SK-N-SH treated with all-trans-retinoic acid at 6 μM for 48 hours (cell line): ENCODE measurements at regions not wholly inside any gene's neighbourhood (a gene's known extent, or its start where the extent isn't known, plus 50 kb on each side); places are given as distances from the start of the nearest gene placed in this dataset.

Experiments
- ATAC-seq: fragments of 200-7000 bp; cut with Tn5 transposase; 3 replicates; pipeline ENCODE4 v1.9.1; 2020; ENCODE audit warnings: mild to moderate bottlenecking, moderate library complexity
- ARNTL ChIP-seq: fragments of 450-650 bp; formaldehyde crosslinking; IDR thresholded peaks from 2 replicates; pipeline ENCODE4 v1.5.0; 2020; ENCODE audit warnings: low read depth, mild to moderate bottlenecking, moderate library complexity, borderline replicate concordance
- BACH2 ChIP-seq: fragments of 250-450 bp; sonication (Bioruptor Pico); IDR thresholded peaks from 2 replicates; pipeline ENCODE4 v1.9.0; 2021; ENCODE audit warnings: mild to moderate bottlenecking, borderline replicate concordance
- CREB5 ChIP-seq: fragments of 250-450 bp; sonication (Bioruptor Pico); IDR thresholded peaks from 2 replicates; pipeline ENCODE4 v1.5.1; 2020; ENCODE audit warnings: low read depth, mild to moderate bottlenecking, moderate library complexity
- CSDC2 ChIP-seq: fragments of 250-450 bp; sonication (Bioruptor Pico); IDR thresholded peaks from 2 replicates; pipeline ENCODE4 v1.5.0; 2020; ENCODE audit warnings: mild to moderate bottlenecking, moderate library complexity
- CSRNP3 ChIP-seq: fragments of 250-450 bp; sonication (Bioruptor Pico); IDR thresholded peaks from 2 replicates; pipeline ENCODE4 v1.5.1; 2021; ENCODE audit warnings: mild to moderate bottlenecking, moderate library complexity
- ESRRG ChIP-seq: fragments of 250-450 bp; sonication (Bioruptor Pico); IDR thresholded peaks from 2 replicates; pipeline ENCODE4 v1.6.1; 2021; ENCODE audit warnings: mild to moderate bottlenecking
- GLIS3 ChIP-seq: fragments of 250-450 bp; sonication (Bioruptor Pico); IDR thresholded peaks from 2 replicates; pipeline ENCODE4 v1.5.0; 2020; ENCODE audit warnings: mild to moderate bottlenecking, moderate library complexity
- ISL1 ChIP-seq: fragments of 250-450 bp; sonication (Bioruptor Pico); IDR thresholded peaks from 2 replicates; pipeline ENCODE4 v2.1.2; 2022; ENCODE audit warnings: mild to moderate bottlenecking, moderate library complexity
- OSR1 ChIP-seq: fragments of 250-450 bp; sonication (Bioruptor Pico); IDR thresholded peaks from 2 replicates; pipeline ENCODE4 v1.8.0; 2022; ENCODE audit warnings: moderate library complexity, mild to moderate bottlenecking, inconsistent platforms
- POU6F1 ChIP-seq: fragments of 250-450 bp; sonication (Bioruptor Pico); IDR thresholded peaks from 2 replicates; pipeline ENCODE4 v1.8.0; 2021; ENCODE audit warnings: low read depth, mild to moderate bottlenecking, moderate library complexity, borderline replicate concordance
- PPARA ChIP-seq: fragments of 250-450 bp; sonication (Bioruptor Pico); IDR thresholded peaks from 2 replicates; pipeline ENCODE4 v1.5.0; 2020; ENCODE audit warnings: mild to moderate bottlenecking, borderline replicate concordance
- SNAI2 ChIP-seq: fragments of 250-450 bp; sonication (Bioruptor Pico); IDR thresholded peaks from 2 replicates; pipeline ENCODE4 v1.5.0; 2020; ENCODE audit warnings: mild to moderate bottlenecking, moderate library complexity
- TCF4 ChIP-seq: fragments of 250-450 bp; sonication (Bioruptor Pico); IDR thresholded peaks from 2 replicates; pipeline ENCODE4 v1.8.0; 2021; ENCODE audit warnings: mild to moderate bottlenecking, moderate library complexity, borderline replicate concordance
- TOX ChIP-seq: fragments of 250-450 bp; sonication (Bioruptor Pico); IDR thresholded peaks from 2 replicates; pipeline ENCODE4 v1.8.0; 2021; ENCODE audit warnings: mild to moderate bottlenecking, moderate library complexity, borderline replicate concordance
- TSHZ2 ChIP-seq: fragments of 250-450 bp; sonication (Bioruptor Pico); IDR thresholded peaks from 2 replicates; pipeline ENCODE4 v1.5.0; 2020; ENCODE audit warnings: mild to moderate bottlenecking, moderate library complexity
- ZC3H10 ChIP-seq: fragments of 250-450 bp; sonication (Bioruptor Pico); IDR thresholded peaks from 2 replicates; pipeline ENCODE4 v1.5.1; 2021; ENCODE audit warnings: mild to moderate bottlenecking, moderate library complexity
- ZFP3 ChIP-seq: fragments of 250-450 bp; sonication (Bioruptor Pico); IDR thresholded peaks from 2 replicates; pipeline ENCODE4 v1.5.0; 2020; ENCODE audit warnings: mild to moderate bottlenecking, moderate library complexity
- ZFP30 ChIP-seq: fragments of 450-650 bp; formaldehyde crosslinking; IDR thresholded peaks from 2 replicates; pipeline ENCODE4 v1.5.0; 2022; ENCODE audit warnings: mild to moderate bottlenecking, moderate library complexity
- ZNF565 ChIP-seq: fragments of 450-650 bp; formaldehyde crosslinking; conservative IDR thresholded peaks from 2 replicates; pipeline ENCODE4 v1.5.0; 2020; ENCODE audit warnings: low read depth, mild to moderate bottlenecking, moderate library complexity
- ZNF70 ChIP-seq: fragments of 450-650 bp; formaldehyde crosslinking; IDR thresholded peaks from 2 replicates; pipeline ENCODE4 v1.5.0; 2020; ENCODE audit warnings: mild to moderate bottlenecking, moderate library complexity
- ZNF8 ChIP-seq: fragments of 450-650 bp; formaldehyde crosslinking; IDR thresholded peaks from 2 replicates; pipeline ENCODE4 v1.5.0; 2020; ENCODE audit warnings: mild to moderate bottlenecking, moderate library complexity

GRCh38 chrX:129239371-129239770 lies 283.9 kb downstream of the SMARCA1 start (continued):
- TF ChIP-seq TSHZ2 (CRISPR knock-in tag) (no peak), CSDC2 (CRISPR knock-in tag) (no peak), TCF4 (CRISPR knock-in tag) (no peak), ESRRG (no peak)

GRCh38 chrX:129238011-129238410 lies 285.3 kb downstream of the SMARCA1 start:
- no peak for ATAC-seq
- TF ChIP-seq PPARA (CRISPR knock-in tag) (no peak), BACH2 (CRISPR knock-in tag) (no peak), ZNF565 (CRISPR knock-in tag) (no peak), SNAI2 (CRISPR knock-in tag) (no peak), GLIS3 (CRISPR knock-in tag) (no peak)

GRCh38 chrX:129235903-129236302 lies 287.4 kb downstream of the SMARCA1 start:
- TF ChIP-seq ZFP30 (CRISPR knock-in tag): no peak
- TF ChIP-seq ZNF8 (CRISPR knock-in tag): no peak
- no peak for TF ChIP-seq ARNTL
- TF ChIP-seq PPARA (CRISPR knock-in tag): no peak
- no peak for TF ChIP-seq CREB5
- TF ChIP-seq OSR1 (CRISPR knock-in tag): no peak
- TF ChIP-seq CSRNP3 (CRISPR knock-in tag): no peak
- no peak for TF ChIP-seq ZFP3 (CRISPR knock-in tag)
- no peak for TF ChIP-seq POU6F1 (CRISPR knock-in tag)
- no peak for TF ChIP-seq ISL1
- TF ChIP-seq ZC3H10: no peak
- no peak for TF ChIP-seq TSHZ2 (CRISPR knock-in tag)
- no peak for TF ChIP-seq ZNF70
- no peak for TF ChIP-seq ZNF565 (CRISPR knock-in tag)
- no peak for TF ChIP-seq SNAI2 (CRISPR knock-in tag)
- TF ChIP-seq GLIS3 (CRISPR knock-in tag): no peak
- no peak for TF ChIP-seq BACH2 (CRISPR knock-in tag)
- TF ChIP-seq TOX (CRISPR knock-in tag): no peak
- ATAC-seq: no peak
